GM19372 (cell line): ENCODE measurements at regions not wholly inside any gene's neighbourhood (a gene's known extent, or its start where the extent isn't known, plus 50 kb on each side); places are given as distances from the start of the nearest gene placed in this dataset.

Experiments
- ATAC-seq: cut with Tn5 transposase; IDR thresholded peaks from one replicate; pipeline ENCODE4 v1.9.1; 2021; ENCODE audit warnings: mild to moderate bottlenecking, low read depth, moderate library complexity; ENCODE audit not compliant: unreplicated experiment

DNA sequence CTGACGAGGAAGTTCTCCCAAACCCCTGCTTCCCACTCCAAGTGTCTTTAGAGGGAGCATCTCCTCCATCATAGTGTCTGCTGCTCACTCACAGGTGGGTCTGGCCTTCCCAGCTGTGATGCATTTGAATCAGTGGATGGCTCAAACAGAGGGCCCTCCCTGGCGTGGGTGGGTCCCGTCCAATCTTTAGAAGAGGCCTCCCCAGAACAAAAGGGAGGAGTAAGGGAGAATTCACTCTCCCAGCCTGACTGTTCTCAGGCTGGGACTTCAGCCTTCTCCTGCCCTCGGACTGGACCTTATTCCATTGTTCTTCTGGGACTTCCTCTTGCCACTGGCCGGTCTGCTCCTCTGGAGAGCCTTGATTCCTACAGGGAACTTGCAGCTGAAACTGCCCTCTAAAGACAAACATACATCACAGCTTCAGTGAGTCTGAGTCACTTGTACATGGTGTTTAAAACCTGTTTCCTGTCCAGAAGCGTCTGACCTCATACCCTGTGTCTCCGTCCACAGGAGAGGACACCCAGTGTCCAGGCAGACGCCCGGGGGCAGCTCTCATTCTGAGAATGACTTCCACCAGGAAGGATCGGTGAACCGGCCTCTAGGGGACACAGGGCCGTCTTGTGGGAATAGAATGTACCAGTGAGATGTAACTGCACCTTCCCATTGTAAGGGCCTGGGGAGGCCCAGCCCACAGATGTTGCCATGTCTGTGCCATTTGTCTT, 234.7 kb downstream of the BRD1 start:
- ATAC-seq, result no peak

- no peak for ATAC-seq
Measured at GRCh38 chr22:49590851-49591445, 236.7 kb downstream of the BRD1 start.

DNA sequence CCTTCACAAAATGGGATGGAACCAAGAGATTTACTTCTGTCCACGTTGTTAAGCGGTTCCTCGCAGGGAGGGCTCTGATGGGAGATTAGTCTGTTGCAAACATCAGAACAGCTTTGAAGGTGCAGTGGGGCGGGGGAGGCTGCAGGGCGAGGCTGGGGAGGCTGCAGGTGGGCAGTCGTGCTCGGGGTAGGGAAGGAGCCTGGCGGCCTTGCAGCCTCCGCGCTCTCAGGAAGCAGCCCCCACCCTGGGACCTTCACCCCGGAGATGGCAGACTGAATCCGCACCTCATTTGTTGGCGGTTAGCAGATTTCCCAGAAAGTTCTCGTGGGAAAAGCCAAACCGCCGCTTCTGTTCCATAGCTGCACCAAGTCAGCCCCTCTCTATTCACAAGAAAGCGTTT, 237.3 kb downstream of the BRD1 start:
- ATAC-seq, result no peak

DNA sequence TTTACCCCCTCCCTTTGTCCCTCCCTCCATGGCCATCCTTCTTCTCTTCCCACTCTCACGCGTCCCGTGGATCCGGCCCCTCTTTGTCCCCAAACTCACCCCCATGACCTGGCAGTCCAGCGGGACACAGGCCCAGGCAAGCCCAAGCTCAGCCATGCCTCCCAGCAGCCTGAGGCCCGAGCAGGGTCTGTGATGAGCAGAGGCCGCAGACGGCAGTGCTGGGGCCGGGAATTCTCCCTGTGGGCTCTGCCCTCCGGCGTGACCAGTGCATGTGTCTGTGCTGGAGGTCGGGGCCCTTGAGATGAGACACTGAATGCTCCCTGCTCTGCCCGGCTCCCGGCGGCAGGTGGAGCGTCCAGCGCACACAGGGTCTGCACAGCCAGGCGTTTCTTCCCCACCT, 237.9 kb downstream of the BRD1 start:
- no peak for ATAC-seq

GRCh38 chr22:49589301-49589700, 238.4 kb downstream of the BRD1 start:
- ATAC-seq, result no peak

DNA sequence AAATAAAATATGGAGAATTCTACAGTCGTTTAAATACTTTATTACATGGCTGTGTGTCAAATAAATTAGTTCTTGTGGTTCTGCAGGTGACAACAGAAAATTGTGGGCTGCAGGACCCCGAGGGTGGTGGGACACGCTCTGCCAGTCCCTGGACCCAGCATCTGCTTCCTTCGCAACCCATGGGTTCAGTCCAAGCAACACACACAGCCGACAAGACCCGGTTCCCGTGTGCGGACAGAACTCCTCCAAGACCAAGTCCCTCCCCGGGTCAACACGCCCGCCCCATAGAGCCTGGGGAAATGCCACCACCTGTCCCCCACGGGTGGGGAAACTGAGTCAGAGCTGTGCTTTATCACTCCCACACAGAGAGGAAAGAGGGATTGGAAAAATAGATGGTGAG, 238.9 kb downstream of the BRD1 start:
- no peak for ATAC-seq

- no peak for ATAC-seq
Measured at GRCh38 chr22:49587987-49588386, 239.7 kb downstream of the BRD1 start.

- no peak for ATAC-seq
Measured at GRCh38 chr22:49587421-49587820, 240.3 kb downstream of the BRD1 start.

DNA sequence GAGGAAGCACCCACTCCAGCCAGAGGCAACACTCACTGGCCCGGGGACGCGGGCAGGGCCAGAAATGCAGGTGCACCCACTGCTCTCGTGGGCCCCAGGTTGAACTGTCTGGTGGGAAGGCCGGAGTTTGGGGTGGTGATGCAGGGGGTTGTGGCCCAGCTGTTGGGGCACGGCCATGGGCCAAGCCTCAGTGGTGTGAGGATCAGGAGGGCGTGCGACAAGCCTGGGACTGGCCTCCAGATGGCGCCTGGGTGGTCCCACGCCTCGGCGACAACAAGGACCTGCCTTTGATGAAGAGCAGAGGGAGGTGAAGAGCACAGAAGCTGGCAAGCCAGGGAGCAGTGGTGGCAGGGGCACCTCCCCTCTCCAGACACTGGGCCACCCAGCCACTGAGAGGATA, 240.8 kb downstream of the BRD1 start:
- no peak for ATAC-seq

DNA sequence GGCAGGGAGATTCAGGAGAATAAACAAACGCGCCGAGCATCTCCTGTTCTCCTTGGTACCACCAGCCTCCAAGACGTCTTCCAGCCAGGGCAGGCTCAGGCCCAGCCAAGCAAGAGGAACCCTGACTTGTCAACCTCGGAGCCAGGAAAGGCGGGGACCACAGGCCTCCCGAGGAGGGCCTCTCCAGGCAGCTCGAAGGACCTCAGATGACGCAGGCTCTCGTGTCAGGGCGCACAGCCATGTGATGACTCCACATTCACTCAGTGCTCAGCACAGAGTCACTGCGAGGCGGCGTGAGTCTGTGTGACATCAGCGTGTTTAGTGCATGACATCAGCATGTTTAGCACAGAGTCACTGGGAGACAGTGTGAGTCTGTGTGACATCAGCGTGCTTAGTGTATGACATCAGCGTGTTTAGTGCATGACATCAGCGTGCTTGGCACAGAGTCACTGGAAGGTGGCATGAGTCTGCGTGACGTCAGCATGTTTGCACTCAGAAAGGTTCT, 241.4 kb downstream of the BRD1 start:
- no peak for ATAC-seq

DNA sequence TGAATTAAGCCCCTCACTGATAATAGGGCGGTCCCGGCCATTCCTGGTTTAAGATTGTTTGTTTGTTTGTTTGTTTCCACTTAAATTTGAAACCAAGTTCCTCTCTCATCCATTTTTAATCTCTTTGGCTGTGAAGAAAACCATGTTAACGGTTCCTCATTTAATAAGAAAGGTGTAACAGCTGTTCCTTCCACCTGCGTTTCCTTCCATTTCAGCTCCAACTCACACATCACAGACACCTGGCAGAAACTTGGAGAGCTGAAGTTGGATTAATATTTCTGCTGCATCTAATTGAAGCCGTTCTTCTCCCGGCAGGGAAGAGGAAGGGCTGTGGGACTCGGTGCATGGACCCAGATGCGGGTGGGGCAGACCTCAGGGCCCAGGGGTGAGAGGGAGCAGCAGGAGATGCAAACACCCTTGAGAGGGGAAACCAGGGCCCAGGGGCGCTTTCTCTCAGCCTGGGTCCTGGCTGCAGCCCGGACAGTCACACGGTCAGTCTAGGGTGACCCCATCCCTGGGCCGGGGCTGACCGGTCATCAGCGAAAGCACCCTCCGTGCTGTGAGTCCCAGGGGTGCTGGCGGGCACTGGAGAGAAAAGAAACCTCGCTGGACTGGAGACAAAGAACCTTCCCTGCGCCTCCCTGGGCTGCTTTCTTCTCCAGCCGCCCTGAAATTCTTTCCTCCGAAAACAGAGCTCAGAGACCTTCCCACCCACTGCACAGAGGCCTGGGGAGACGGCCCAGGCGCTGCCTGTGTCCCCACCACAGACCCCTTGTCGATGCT, 242.0 kb downstream of the BRD1 start:
- ATAC-seq, result no peak

DNA sequence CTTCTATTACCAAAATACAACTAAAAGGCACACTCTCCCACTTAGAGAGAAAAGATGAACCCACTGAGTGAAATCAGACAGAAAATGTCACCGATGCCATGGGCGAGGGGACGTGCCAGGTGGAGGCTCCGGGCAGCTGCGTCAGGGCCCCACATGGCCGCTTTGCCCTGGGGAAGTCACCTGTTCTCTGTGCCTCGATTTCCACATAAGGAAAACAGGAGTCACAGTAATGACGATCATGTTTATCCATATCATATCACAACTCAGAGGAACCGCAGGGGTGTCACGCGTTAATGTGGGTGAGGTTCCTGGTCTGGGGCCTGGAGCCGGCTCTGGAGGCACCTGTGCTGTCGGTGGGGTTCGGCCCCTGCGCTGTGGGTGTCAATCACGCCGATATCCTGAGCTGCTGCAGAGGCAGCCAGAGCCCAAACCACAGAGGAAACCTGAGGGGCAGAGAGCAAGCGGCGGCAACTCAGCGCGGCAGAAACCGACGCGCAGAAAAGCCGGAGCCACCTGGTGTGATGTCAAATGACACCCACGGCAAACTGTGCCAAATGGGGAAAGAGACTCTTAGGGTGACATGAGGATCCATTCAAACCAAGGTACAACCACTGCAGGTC, 243.7 kb downstream of the BRD1 start:
- ATAC-seq, result no peak

- no peak for ATAC-seq
Measured at GRCh38 chr22:49583341-49583740, 244.3 kb downstream of the BRD1 start.

DNA sequence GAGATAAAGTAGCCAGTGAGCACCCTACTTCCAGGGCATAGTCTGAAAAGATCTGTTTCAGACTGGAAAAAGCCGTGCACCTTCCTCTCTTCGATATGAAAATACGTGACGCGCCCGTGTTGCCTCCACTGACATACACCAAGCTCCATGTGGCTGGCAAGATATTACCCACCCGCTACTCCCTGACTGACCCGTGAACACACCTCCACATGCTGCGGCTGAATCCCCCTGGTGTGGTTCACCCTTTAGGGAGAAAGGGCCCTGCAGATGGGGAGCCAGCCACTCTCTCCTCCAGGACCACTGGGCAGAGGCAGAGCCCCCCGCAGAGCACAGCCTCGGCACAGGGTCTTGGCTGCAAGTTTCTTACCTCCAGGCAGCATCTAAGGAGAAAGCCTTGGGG, 245.0 kb downstream of the BRD1 start:
- ATAC-seq, result no peak

DNA sequence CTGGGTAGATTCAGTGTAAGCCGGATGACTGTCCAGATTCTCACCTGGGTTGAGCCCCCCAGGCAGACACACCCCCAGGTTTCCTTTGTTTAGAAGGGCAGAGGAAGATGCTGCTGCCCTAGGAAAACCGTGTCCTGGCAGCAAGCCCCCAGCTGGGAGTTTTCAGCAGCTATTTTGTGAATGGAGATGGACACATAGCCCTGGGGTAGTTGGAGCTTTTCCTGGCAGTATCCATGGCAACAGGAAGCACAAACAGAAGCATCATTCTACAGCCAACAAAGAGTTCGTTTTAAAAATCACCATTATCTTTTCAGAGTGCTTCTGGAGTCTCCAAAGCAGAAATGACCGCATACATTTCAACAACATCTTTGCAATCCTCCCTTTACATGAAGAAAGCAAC, 245.5 kb downstream of the BRD1 start:
- no peak for ATAC-seq

GRCh38 chr22:49580024-49580423, 247.6 kb downstream of the BRD1 start:
- ATAC-seq, result no peak

- no peak for ATAC-seq
Measured at GRCh38 chr22:49577168-49578060, 250.3 kb downstream of the BRD1 start.

GRCh38 chr22:49576241-49577141, 251.2 kb downstream of the BRD1 start:
- ATAC-seq, result no peak

DNA sequence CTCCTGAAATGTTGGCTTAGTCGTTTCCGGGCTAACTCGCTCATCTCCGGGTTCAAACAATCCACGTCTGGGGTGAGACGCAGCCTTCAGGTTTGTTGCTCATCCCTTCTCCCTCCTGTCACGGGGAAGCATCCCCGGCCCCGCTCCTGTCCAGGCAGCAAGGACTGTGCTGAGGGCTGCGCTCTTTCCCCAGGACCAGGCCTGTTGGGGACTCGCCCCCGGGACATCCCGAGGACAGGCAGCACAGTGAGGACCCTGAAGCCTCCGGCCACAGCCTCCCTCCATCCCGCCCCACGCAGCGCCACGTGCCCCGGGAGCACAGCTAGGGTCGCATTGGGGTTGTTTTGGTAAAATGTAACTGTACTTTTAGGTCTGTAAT, 252.0 kb downstream of the BRD1 start:
- no peak for ATAC-seq
